Small intestine (tissue), 7 donors: ENCODE measurements at regions not wholly inside any gene's neighbourhood (a gene's known extent, or its start where the extent isn't known, plus 50 kb on each side); places are given as distances from the start of the nearest gene placed in this dataset.

ENCODE experiments used
- DNase-seq, 2 donors: peaks; one replicate each; pipeline versions ENCODE4 v3.0.0 to v3.0.0-alpha.2; 2013
- FAIRE-seq: peaks from 2 replicates; lab custom pipeline; 2012; peaks lifted over from hg19 to GRCh38; lab: Jason Lieb, UNC
- H3K27ac ChIP-seq, 3 donors: one replicate each; pipeline ENCODE4 v1.5.1; 2013; ENCODE audit warnings: low read length in 2 of 3, mild to moderate bottlenecking in 2 of 3, control low read depth in 1 of 3, inconsistent platforms in 1 of 3, low read depth in 1 of 3, moderate library complexity in 1 of 3
- H3K27me3 ChIP-seq, 3 donors: one replicate each; pipeline ENCODE4 v1.6.1; 2013; ENCODE audit warnings: low read length in 3 of 3, inconsistent platforms in 1 of 3; ENCODE audit not compliant: control insufficient read depth in 3 of 3, insufficient read depth in 3 of 3
- H3K36me3 ChIP-seq, 3 donors: one replicate each; pipeline ENCODE4 v1.6.1; 2013; ENCODE audit warnings: low read length in 3 of 3, inconsistent platforms in 1 of 3, low read depth in 1 of 3, mild to moderate bottlenecking in 1 of 3, moderate library complexity in 1 of 3; ENCODE audit not compliant: control insufficient read depth in 3 of 3, insufficient read depth in 2 of 3
- H3K4me1 ChIP-seq, 3 donors: one replicate each; pipeline ENCODE4 v1.6.1; 2013; ENCODE audit warnings: low read length in 2 of 3, inconsistent platforms in 1 of 3, low read depth in 1 of 3, mild to moderate bottlenecking in 1 of 3, moderate library complexity in 1 of 3; ENCODE audit not compliant: control insufficient read depth in 3 of 3, insufficient read depth in 2 of 3
- H3K4me3 ChIP-seq, 3 donors: one replicate each; pipeline ENCODE4 v1.5.1; 2013; ENCODE audit warnings: low read length in 3 of 3, control low read depth in 1 of 3, inconsistent platforms in 1 of 3, low read depth in 1 of 3, mild to moderate bottlenecking in 1 of 3, moderate library complexity in 1 of 3
- H3K9me3 ChIP-seq, 2 donors: one replicate each; pipeline ENCODE4 v1.6.1; 2013; ENCODE audit warnings: low read depth in 1 of 2, low read length in 1 of 2; ENCODE audit not compliant: control insufficient read depth in 2 of 2, insufficient read depth in 1 of 2
- WGBS, 3 donors: extraction: QIAGEN DNeasy Blood & Tissue Kit; methylation state at CpG; one replicate each; pipeline ENCODE4 v1.1.7; 2013; 5-methylcytosine and 5-hydroxymethylcytosine counted together
- donor health status: healthy with polysubstance abuse.
- donor health status: control.
- donor health status: control.
- donor health status: Bipolar disorder and iron deficiency.
- donor health status: healthy.

DNA sequence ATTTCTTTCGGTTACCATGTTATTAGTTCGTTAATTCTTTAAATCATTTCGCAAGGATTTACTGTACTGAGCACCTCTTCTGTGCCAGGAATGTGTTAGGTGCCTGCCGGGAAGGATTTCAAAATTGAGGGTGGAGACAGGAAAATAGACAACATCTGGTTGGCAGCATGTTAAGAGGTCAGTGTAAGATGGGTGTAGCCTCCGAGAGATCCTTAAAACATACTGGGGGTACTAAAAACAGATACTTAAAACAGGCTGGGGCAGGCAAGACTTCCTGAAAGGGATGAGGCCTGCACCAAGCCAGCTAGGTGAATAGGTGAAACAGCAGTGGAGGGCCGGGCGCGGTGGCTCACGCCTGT, 178.0 kb upstream of the SGK1 start:
- FAIRE-seq = no peak
- 68 to 75% (median 74%) methylated on average over 5 to 8 of the region's 9 CpGs for WGBS, 3 donors

DNA sequence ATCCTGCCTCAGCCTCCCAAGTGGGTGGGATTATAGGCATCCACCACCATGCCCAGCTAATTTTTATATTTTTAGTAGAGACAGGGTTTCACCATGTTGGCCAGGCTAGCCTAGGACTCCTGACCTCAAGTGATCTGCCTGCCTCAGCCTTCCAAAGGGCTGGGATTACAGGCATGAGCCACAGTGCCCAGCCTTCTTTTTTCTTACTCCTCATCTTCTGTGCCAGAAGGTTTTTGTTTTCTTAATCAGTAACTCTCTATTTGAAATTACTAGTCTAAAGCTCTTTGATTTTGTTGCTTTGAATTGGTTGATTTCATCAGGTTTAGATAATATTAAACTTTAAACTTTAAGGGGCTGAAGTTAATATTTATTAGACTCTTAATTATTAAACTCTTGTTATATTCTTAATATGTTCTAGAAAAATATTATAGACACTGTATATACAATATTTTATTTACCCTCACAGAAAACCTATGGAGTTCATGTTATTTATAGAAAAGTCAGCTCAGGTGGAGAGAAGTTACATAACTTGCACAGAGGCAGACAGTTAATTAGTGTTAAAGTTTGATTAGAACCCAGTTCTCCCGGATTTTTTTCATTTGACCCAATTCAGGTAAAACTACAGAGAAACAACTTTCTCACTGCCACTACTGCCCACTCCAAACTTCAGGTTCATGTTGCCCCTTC, 177.4 kb upstream of the SGK1 start:
- Histone ChIP-seq H3K36me3 (no peaks in the 10 kb centered on the region), H3K9me3 (no peaks in the 10 kb centered on the region), H3K27ac (no peak overlapping the region), H3K27me3 (no peaks in the 10 kb centered on the region), H3K4me3 (no peak overlapping the region), H3K4me1 (no peaks in the 10 kb centered on the region)
- FAIRE-seq (no peak), DNase-seq (no peak)
- WGBS, 3 donors = 24 to 56% (median 47%) methylated on average over 1 of the region's 1 CpG

More for the DNA sequence above, 178.0 kb upstream of the SGK1 start:
- Histone ChIP-seq H3K36me3 (no peaks in the 10 kb centered on the region), H3K27ac (no peak overlapping the region), H3K4me1 (no peaks in the 10 kb centered on the region), H3K27me3 (no peaks in the 10 kb centered on the region), H3K9me3 (no peaks in the 10 kb centered on the region), H3K4me3 (no peak overlapping the region)
- no peak for DNase-seq

DNA sequence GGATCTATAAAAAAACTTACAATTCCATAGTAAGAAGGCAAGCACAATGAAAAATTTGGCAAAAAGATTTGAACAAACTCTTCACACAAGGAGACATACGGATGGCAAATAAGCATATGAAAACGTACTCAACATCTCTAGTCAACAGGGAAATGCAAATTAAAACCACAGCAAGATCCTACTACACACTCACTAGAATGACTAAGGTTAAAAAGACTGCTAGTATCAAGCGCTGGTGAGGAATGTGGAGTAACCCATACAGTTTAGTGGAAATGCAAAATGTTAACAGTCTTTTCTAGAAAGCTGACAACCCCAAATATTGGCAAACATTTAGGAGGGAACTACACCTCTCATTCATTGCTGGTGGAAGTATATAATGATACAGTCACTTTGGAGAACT, 175.9 kb upstream of the SGK1 start:
- no peaks in the 10 kb centered on the region for H3K36me3 ChIP-seq
- H3K27ac ChIP-seq = no peak overlapping the region
- no peak for FAIRE-seq
- no peaks in the 10 kb centered on the region for H3K27me3 ChIP-seq
- no peaks in the 10 kb centered on the region for H3K9me3 ChIP-seq
- no peak for DNase-seq
- WGBS, 3 donors = 84 to 90% (median 86%) methylated on average over 3 of the region's 3 CpGs
- no peak overlapping the region for H3K4me3 ChIP-seq
- H3K4me1 ChIP-seq = no peaks in the 10 kb centered on the region

DNA sequence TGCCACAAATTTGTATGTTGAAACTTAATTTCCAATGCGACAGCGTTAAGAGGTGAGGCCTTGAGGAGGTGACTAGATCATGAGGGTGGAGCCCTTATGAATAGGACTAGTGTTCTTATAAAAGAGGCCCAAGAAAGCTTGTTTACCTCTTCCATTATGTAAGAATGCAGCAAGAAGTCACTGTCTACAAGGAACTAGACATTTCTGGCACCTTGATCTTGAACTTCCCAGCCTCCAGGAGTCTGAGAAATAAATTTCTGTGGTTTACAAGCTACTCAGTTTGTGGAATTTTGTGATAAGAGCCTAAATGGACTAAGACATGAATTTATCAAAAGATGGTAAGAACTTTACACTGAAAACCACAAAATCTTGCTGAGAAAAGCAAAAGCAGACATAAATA, 173.6 kb upstream of the SGK1 start:
- FAIRE-seq (no peak), DNase-seq (no peak)
- H3K4me1 ChIP-seq = no peaks in the 10 kb centered on the region

DNA sequence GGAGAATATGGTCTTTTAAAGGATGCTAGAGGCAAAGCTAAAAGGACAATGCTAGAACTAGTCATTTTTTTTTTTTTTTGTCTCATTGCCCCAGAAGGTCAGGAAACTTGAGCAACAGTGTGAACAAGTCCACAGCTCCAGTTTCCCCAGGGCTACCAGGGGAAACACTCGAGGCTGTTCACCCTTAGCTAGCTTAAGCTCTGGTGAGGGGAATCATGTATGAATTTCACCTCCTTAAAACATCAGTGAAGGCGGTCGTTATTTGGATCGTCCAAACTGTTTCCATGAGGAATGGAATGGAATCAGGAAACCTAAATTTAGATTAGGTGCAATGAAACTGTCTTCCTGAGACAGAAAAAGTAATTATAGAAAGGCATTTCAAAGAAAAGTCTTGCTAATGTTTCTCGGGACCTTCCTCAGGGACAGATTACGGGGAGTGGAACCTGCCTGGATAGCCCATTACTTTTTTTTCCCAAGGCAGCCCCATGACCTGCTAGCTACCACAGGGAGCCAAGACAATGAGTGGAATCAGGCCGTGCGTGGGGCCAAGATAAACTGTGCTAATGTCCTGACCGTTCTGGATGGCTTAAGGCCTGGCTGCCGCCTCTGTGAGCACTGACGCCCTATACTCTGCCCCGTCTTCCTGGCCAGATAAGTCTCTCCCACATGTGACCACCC, 164.8 kb upstream of the SGK1 start:
- 74 to 89% (median 87%) methylated on average over 12 of the region's 12 CpGs for WGBS, 3 donors
- H3K27me3 ChIP-seq = no peaks in the 10 kb centered on the region
- DNase-seq = no peak
- no peaks in the 10 kb centered on the region for H3K4me1 ChIP-seq
- H3K27ac ChIP-seq = no peak overlapping the region
- no peaks in the 10 kb centered on the region for H3K36me3 ChIP-seq
- H3K4me3 ChIP-seq = no peak overlapping the region
- no peak for FAIRE-seq
- no peaks in the 10 kb centered on the region for H3K9me3 ChIP-seq

More for the DNA sequence above, 173.6 kb upstream of the SGK1 start:
- Histone ChIP-seq H3K27ac (no peak overlapping the region), H3K27me3 (no peaks in the 10 kb centered on the region), H3K9me3 (no peaks in the 10 kb centered on the region), H3K36me3 (no peaks in the 10 kb centered on the region), H3K4me3 (no peak overlapping the region)
- 96 to 100% (median 100%) methylated on average over 2 of the region's 2 CpGs for WGBS, 3 donors

DNA sequence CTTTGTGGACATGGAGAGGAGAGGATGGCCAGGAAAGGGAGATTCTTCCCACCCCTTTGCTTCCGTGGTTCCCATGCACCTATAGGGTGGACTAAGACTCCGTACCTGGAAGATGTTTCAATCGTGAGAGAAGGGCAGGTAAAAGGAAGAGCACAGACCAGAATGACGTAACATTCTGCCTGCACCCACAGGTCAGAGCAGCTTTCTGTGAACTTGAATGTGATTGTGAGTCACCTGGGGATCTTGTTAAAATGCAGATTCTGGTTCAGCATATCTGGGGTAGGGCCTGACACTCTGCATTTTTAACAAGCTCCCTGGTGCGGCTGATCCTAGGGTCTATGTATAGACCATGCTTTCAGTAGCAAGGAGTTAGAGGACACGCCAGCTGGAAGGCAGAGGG, 164.1 kb upstream of the SGK1 start:
- 95 to 96% (median 95%) methylated on average over 6 of the region's 6 CpGs for WGBS, 3 donors
- Histone ChIP-seq H3K9me3 (no peaks in the 10 kb centered on the region), H3K27ac (no peak overlapping the region), H3K27me3 (no peaks in the 10 kb centered on the region), H3K4me1 (no peaks in the 10 kb centered on the region), H3K4me3 (no peak overlapping the region), H3K36me3 (no peaks in the 10 kb centered on the region)
- no peak for FAIRE-seq
- DNase-seq = no peak

DNA sequence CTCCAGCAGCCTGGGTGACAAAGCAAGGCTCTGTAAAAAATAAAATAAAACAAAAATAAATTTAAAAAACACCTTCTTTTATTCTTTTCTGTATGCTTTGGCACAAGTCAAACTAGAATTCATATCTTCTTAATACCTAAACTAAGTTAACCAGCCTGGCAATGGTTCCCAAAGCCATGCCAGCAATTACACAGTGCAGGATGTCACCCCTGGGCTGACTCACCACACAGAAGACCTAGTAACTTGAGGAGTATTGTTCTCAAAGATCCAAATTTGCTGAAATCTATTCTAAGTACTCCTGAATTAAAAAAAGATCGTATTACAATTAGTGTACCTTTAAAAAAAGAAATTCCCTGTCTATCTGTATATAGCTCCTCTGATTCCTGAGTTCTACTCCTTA, 162.7 kb upstream of the SGK1 start:
- no peak for DNase-seq
- H3K27ac ChIP-seq = no peak overlapping the region
- WGBS, 3 donors = 47 to 73% (median 63%) methylated on average over 1 of the region's 1 CpG

DNA sequence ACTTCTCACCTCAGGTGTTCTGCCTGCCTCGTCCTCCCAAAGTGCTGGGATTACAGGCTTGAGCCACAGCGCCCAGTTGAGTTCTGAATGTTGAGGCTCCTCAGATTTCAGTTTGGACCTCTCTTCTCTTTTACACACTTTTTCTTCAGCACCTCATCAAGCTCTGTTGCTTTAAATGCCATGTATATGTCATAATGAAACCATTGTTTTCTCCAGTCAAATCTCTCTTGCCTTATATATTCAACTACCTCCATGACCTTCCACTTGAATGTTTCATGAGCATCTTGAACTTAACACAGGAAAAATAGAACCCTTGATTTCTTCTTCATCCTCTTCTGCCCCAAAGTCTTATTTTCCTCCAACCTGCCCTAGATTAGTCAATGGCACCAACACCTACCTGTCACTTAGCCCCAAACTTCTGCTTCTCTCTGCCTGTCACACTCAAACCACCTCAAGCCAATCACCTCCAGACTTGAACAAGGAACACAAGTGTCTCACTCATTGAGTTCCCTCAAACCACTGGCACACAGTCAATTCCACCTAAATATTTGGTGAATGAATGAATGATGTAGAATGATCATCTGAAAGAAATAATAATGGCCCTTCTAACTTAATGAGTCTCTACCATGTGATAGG, 161.0 kb upstream of the SGK1 start:
- no peak overlapping the region for H3K4me3 ChIP-seq
- no peak overlapping the region for H3K27ac ChIP-seq
- DNase-seq (no peak), FAIRE-seq (no peak)
- H3K36me3 ChIP-seq = no peaks in the 10 kb centered on the region
- H3K27me3 ChIP-seq = no peaks in the 10 kb centered on the region
- 90 to 100% (median 93%) methylated on average over 2 of the region's 2 CpGs for WGBS, 3 donors
- no peaks in the 10 kb centered on the region for H3K4me1 ChIP-seq
- no peaks in the 10 kb centered on the region for H3K9me3 ChIP-seq

More for the DNA sequence above, 162.7 kb upstream of the SGK1 start:
- no peaks in the 10 kb centered on the region for H3K4me1 ChIP-seq
- FAIRE-seq = no peak
- H3K9me3 ChIP-seq = no peaks in the 10 kb centered on the region
- H3K36me3 ChIP-seq = no peaks in the 10 kb centered on the region
- H3K4me3 ChIP-seq = no peak overlapping the region
- no peaks in the 10 kb centered on the region for H3K27me3 ChIP-seq
